ENCODE measurements at regions not wholly inside any gene's neighbourhood (a gene's known extent, or its start where the extent isn't known, plus 50 kb on each side); places are given as distances from the start of the nearest gene placed in this dataset.
A peak's percentile ranks its signal among the peaks of the same experiment; 100 is the strongest.

- DNase-seq (ENCODE audit: low read depth) = peak; percentile 53
- no peak overlapping the region for H3K4me3 ChIP-seq (ENCODE audit: low read depth, low read length)
- TF ChIP-seq CTCF (IDR thresholded peaks at IDR 0.05; ENCODE audit: insufficient read depth, low read depth, low read length) = no peak
Observed at GRCh38 chr13:27353166-27353583, 71.2 kb upstream of the GTF3A start.

- no peak for DNase-seq (ENCODE audit: low read depth)
- no peak for TF ChIP-seq CTCF (IDR thresholded peaks at IDR 0.05; ENCODE audit: insufficient read depth, low read depth, low read length)
- H3K4me3 ChIP-seq (ENCODE audit: low read depth, low read length) = no peak overlapping the region
Observed at GRCh38 chr13:27353708-27354107, 70.7 kb upstream of the GTF3A start.

GRCh38 chr13:27354379-27354778, 70.0 kb upstream of the GTF3A start:
- DNase-seq (ENCODE audit: low read depth) = peak; percentile 44
- TF ChIP-seq CTCF (IDR thresholded peaks at IDR 0.05; ENCODE audit: insufficient read depth, low read depth, low read length) = peak; percentile 12
- H3K4me3 ChIP-seq (ENCODE audit: low read depth, low read length) = no peak overlapping the region

GRCh38 chr13:27355894-27356293, 68.5 kb upstream of the GTF3A start:
- TF ChIP-seq CTCF (IDR thresholded peaks at IDR 0.05; ENCODE audit: insufficient read depth, low read depth, low read length) = no peak
- no peak for DNase-seq (ENCODE audit: low read depth)
- no peak overlapping the region for H3K4me3 ChIP-seq (ENCODE audit: low read depth, low read length)

- TF ChIP-seq CTCF (IDR thresholded peaks at IDR 0.05; ENCODE audit: insufficient read depth, low read depth, low read length) = no peak
- no peak for DNase-seq (ENCODE audit: low read depth)
- no peak overlapping the region for H3K4me3 ChIP-seq (ENCODE audit: low read depth, low read length)
Observed at GRCh38 chr13:27358420-27358819, 66.0 kb upstream of the GTF3A start.

- peak; percentile 83 for TF ChIP-seq CTCF (IDR thresholded peaks at IDR 0.05; ENCODE audit: insufficient read depth, low read depth, low read length)
- no peak overlapping the region for H3K4me3 ChIP-seq (ENCODE audit: low read depth, low read length)
- peak; percentile 76 for DNase-seq (ENCODE audit: low read depth)
Observed at GRCh38 chr13:27359199-27359821, 65.1 kb upstream of the GTF3A start.

GRCh38 chr13:27360562-27360961, 63.9 kb upstream of the GTF3A start:
- DNase-seq (ENCODE audit: low read depth) = no peak
- H3K4me3 ChIP-seq (ENCODE audit: low read depth, low read length) = no peak overlapping the region
- TF ChIP-seq CTCF (IDR thresholded peaks at IDR 0.05; ENCODE audit: insufficient read depth, low read depth, low read length) = no peak
